ENCODE measurements at regions not wholly inside any gene's neighbourhood (a gene's known extent, or its start where the extent isn't known, plus 50 kb on each side); places are given as distances from the start of the nearest gene placed in this dataset.
"Not testable (repeated sequence)": the region's sequence is repeated elsewhere in the genome, so short reads cannot be mapped to it uniquely, and the experiment has no call there.

GRCh38 chr13:65926750-65927171, 1303.4 kb downstream of the PCDH9 start:
- TF ChIP-seq POLR2AphosphoS5 (IDR thresholded peaks at IDR 0.05; ENCODE audit: borderline replicate concordance, low read depth, low read length) (no peak), EZH2 (IDR thresholded peaks at IDR 0.05) (no peak)
- no peak for DNase-seq (ENCODE audit: low read depth, low spot score)

GRCh38 chr13:65922846-65923245, 1307.3 kb downstream of the PCDH9 start:
- H3K27ac ChIP-seq; DNase-seq (ENCODE audit: low read depth, low spot score); H3K4me3 ChIP-seq; H3K9ac ChIP-seq (ENCODE audit: insufficient read length); H3K36me3 ChIP-seq (ENCODE audit: insufficient read depth, low read length); H3K9me3 ChIP-seq (ENCODE audit: low read depth, low read length): not testable (repeated sequence)

More at GRCh38 chr13:65926750-65927171, 1303.4 kb downstream of the PCDH9 start:
- no peak overlapping the region for H3K27ac ChIP-seq
- no peaks in the 10 kb centered on the region for H3K9me3 ChIP-seq (ENCODE audit: low read depth, low read length)
- H3K4me3 ChIP-seq: no peak overlapping the region
- no peak overlapping the region for H3K9ac ChIP-seq (ENCODE audit: insufficient read length)
- no peaks in the 10 kb centered on the region for H3K36me3 ChIP-seq (ENCODE audit: insufficient read depth, low read length)

GRCh38 chr13:65921933-65922332, 1308.2 kb downstream of the PCDH9 start:
- Histone ChIP-seq H3K36me3 (ENCODE audit: insufficient read depth, low read length) (no peaks in the 10 kb centered on the region), H3K27ac (no peak overlapping the region), H3K9me3 (ENCODE audit: low read depth, low read length) (no peaks in the 10 kb centered on the region), H3K4me3 (no peak overlapping the region), H3K9ac (ENCODE audit: insufficient read length) (no peak overlapping the region)
- TF ChIP-seq POLR2AphosphoS5 (IDR thresholded peaks at IDR 0.05; ENCODE audit: borderline replicate concordance, low read depth, low read length) (no peak), FOXP2 (optimal IDR thresholded peaks at IDR 0.05; ENCODE audit: control extremely low read depth, extremely low read length, insufficient read depth) (no peak), EZH2 (IDR thresholded peaks at IDR 0.05) (no peak)
- no peak for DNase-seq (ENCODE audit: low read depth, low spot score)

GRCh38 chr13:65917731-65918130, 1312.4 kb downstream of the PCDH9 start:
- Histone ChIP-seq H3K4me3 (no peak overlapping the region), H3K9me3 (ENCODE audit: low read depth, low read length) (no peaks in the 10 kb centered on the region), H3K36me3 (ENCODE audit: insufficient read depth, low read length) (no peaks in the 10 kb centered on the region), H3K9ac (ENCODE audit: insufficient read length) (no peak overlapping the region), H3K27ac (no peak overlapping the region; the same call in 1 of the 2 replicates)
- DNase-seq (ENCODE audit: low read depth, low spot score): no peak
- TF ChIP-seq FOXP2 (optimal IDR thresholded peaks at IDR 0.05; ENCODE audit: control extremely low read depth, extremely low read length, insufficient read depth): no peak
- no peak for TF ChIP-seq POLR2AphosphoS5 (IDR thresholded peaks at IDR 0.05; ENCODE audit: borderline replicate concordance, low read depth, low read length)
- no peak for TF ChIP-seq EZH2 (IDR thresholded peaks at IDR 0.05)

GRCh38 chr13:65915195-65915594, 1314.9 kb downstream of the PCDH9 start:
- TF ChIP-seq POLR2AphosphoS5 (IDR thresholded peaks at IDR 0.05; ENCODE audit: borderline replicate concordance, low read depth, low read length) (no peak), FOXP2 (optimal IDR thresholded peaks at IDR 0.05; ENCODE audit: control extremely low read depth, extremely low read length, insufficient read depth) (no peak), EZH2 (IDR thresholded peaks at IDR 0.05) (no peak)
- no peak overlapping the region for H3K4me3 ChIP-seq
- no peak overlapping the region for H3K9ac ChIP-seq (ENCODE audit: insufficient read length)
- no peaks in the 10 kb centered on the region for H3K9me3 ChIP-seq (ENCODE audit: low read depth, low read length)
- H3K36me3 ChIP-seq (ENCODE audit: insufficient read depth, low read length): no peaks in the 10 kb centered on the region
- H3K27ac ChIP-seq: no peak overlapping the region
- no peak for DNase-seq (ENCODE audit: low read depth, low spot score)

GRCh38 chr13:65914716-65915115, 1315.4 kb downstream of the PCDH9 start:
- Histone ChIP-seq H3K27ac (no peak overlapping the region), H3K36me3 (ENCODE audit: insufficient read depth, low read length) (no peaks in the 10 kb centered on the region), H3K4me3 (no peak overlapping the region), H3K9ac (ENCODE audit: insufficient read length) (no peak overlapping the region), H3K9me3 (ENCODE audit: low read depth, low read length) (no peaks in the 10 kb centered on the region)
- DNase-seq (ENCODE audit: low read depth, low spot score): no peak
- no peak for TF ChIP-seq EZH2 (IDR thresholded peaks at IDR 0.05)
- no peak for TF ChIP-seq FOXP2 (optimal IDR thresholded peaks at IDR 0.05; ENCODE audit: control extremely low read depth, extremely low read length, insufficient read depth)
- TF ChIP-seq POLR2AphosphoS5 (IDR thresholded peaks at IDR 0.05; ENCODE audit: borderline replicate concordance, low read depth, low read length): no peak

GRCh38 chr13:65913173-65913572, 1317.0 kb downstream of the PCDH9 start:
- H3K36me3 ChIP-seq (ENCODE audit: insufficient read depth, low read length): no peaks in the 10 kb centered on the region
- TF ChIP-seq POLR2AphosphoS5 (IDR thresholded peaks at IDR 0.05; ENCODE audit: borderline replicate concordance, low read depth, low read length): no peak
- TF ChIP-seq EZH2 (IDR thresholded peaks at IDR 0.05): no peak
- TF ChIP-seq FOXP2 (optimal IDR thresholded peaks at IDR 0.05; ENCODE audit: control extremely low read depth, extremely low read length, insufficient read depth): no peak
- H3K9me3 ChIP-seq (ENCODE audit: low read depth, low read length): no peaks in the 10 kb centered on the region
- H3K9ac ChIP-seq (ENCODE audit: insufficient read length): no peak overlapping the region
- DNase-seq (ENCODE audit: low read depth, low spot score): no peak
- no peak overlapping the region for H3K27ac ChIP-seq
- H3K4me3 ChIP-seq: no peak overlapping the region

- DNase-seq (ENCODE audit: low read depth, low spot score): no peak
- Histone ChIP-seq H3K9me3 (ENCODE audit: low read depth, low read length) (no peaks in the 10 kb centered on the region), H3K4me3 (no peak overlapping the region), H3K36me3 (ENCODE audit: insufficient read depth, low read length) (no peaks in the 10 kb centered on the region), H3K9ac (ENCODE audit: insufficient read length) (no peak overlapping the region), H3K27ac (no peak overlapping the region)
- TF ChIP-seq POLR2AphosphoS5 (IDR thresholded peaks at IDR 0.05; ENCODE audit: borderline replicate concordance, low read depth, low read length) (no peak), FOXP2 (optimal IDR thresholded peaks at IDR 0.05; ENCODE audit: control extremely low read depth, extremely low read length, insufficient read depth) (no peak), EZH2 (IDR thresholded peaks at IDR 0.05) (no peak)
Measured at GRCh38 chr13:65912516-65912915, 1317.6 kb downstream of the PCDH9 start.

- Histone ChIP-seq H3K9ac (ENCODE audit: insufficient read length) (no peak overlapping the region), H3K36me3 (ENCODE audit: insufficient read depth, low read length) (no peaks in the 10 kb centered on the region), H3K4me3 (no peak overlapping the region), H3K27ac (no peak overlapping the region), H3K9me3 (ENCODE audit: low read depth, low read length) (no peaks in the 10 kb centered on the region)
- no peak for TF ChIP-seq POLR2AphosphoS5 (IDR thresholded peaks at IDR 0.05; ENCODE audit: borderline replicate concordance, low read depth, low read length)
- TF ChIP-seq FOXP2 (optimal IDR thresholded peaks at IDR 0.05; ENCODE audit: control extremely low read depth, extremely low read length, insufficient read depth): no peak
- no peak for TF ChIP-seq EZH2 (IDR thresholded peaks at IDR 0.05)
- DNase-seq (ENCODE audit: low read depth, low spot score): no peak
Measured at GRCh38 chr13:65911546-65912193, 1318.5 kb downstream of the PCDH9 start.
